GM18861 (cell line): ENCODE measurements at regions not wholly inside any gene's neighbourhood (a gene's known extent, or its start where the extent isn't known, plus 50 kb on each side); places are given as distances from the start of the nearest gene placed in this dataset.
"Not testable (repeated sequence)": the region's sequence is repeated elsewhere in the genome, so short reads cannot be mapped to it uniquely, and the experiment has no call there.

Experiments used
- ATAC-seq: cut with Tn5 transposase; IDR thresholded peaks from one replicate; pipeline ENCODE4 v1.9.1; 2021; ENCODE audit not compliant: unreplicated experiment

GRCh38 chr2:48180557-48180956 is 133.9 kb upstream of the FOXN2 start:
- no peak for ATAC-seq

GRCh38 chr2:48183276-48183675 is 131.2 kb upstream of the FOXN2 start:
- ATAC-seq = no peak

- no peak for ATAC-seq
These were observed 130.5 kb upstream of the FOXN2 start for GRCh38 chr2:48183991-48184390.

DNA sequence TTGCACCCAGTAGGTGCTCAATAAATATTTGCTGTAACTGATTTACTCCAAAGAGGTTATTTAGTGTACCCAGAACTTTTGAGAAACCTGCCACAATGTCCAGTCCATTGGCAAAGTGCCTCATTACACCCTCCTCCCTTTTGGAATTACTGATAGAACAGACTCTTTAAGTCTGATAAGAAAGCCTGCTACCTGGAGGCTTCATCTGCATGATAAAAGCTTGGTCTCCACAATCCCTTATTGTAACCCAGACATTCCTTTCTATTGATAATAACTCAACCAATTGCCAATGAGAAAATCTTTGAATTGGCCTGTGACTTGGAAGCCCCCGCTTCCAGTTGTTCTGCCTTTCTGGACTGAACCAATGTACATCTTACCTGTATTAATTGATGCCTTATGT is 127.0 kb upstream of the FOXN2 start:
- ATAC-seq = no peak

DNA sequence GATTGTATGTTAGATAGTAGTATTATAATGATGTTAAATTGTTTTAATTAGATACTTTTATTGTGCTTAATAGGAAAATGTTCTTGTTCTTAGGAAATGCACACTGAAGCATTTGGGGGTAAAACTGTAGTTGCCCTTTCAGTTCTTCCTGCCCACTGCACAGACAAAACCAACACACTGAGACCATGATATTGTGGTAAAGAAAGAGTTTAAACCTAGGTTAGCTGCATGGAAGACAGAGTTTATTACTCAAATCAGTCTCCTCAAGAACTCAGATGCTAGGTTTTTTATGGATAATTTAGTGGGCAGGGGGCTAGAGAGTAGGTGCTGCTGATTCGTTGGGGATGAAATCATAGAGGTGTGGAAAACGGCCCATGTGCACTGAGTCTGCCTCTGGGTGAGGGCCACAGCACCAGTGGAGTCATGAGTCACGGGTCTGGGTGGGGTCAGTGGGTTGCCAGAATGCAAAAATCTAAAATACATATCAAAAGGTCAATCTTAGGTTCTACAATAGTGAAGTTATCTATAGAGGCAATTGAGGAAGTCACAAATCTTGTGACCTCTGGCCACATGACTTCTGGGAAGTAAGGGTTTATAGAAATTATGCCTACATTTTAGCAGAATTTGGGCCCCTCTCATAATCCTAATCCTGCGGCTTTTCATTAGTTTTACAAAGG is 124.8 kb upstream of the FOXN2 start:
- no peak for ATAC-seq

GRCh38 chr2:48190230-48190629 is 124.3 kb upstream of the FOXN2 start:
- ATAC-seq = no peak

DNA sequence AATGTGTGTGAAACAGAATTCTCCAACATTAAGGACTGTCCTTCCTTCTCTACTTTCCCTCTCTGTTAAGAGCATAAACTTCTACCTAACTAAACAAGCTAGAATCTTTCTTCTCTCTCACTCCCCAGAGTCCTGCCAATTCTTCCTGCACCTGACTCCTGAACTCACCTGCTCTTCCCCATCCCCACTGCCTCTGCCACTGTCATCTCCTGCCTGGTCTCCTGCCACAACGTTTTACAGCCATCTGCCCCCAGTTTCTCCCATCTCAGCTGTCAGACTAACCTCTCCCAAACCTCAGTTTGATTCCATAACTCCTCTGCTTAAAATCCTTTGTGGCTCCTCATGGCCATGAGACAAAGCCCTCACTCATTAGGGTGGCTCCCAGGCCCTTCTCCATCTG is 119.8 kb upstream of the FOXN2 start:
- ATAC-seq = no peak

GRCh38 chr2:48195169-48195568 is 119.3 kb upstream of the FOXN2 start:
- ATAC-seq = no peak

DNA sequence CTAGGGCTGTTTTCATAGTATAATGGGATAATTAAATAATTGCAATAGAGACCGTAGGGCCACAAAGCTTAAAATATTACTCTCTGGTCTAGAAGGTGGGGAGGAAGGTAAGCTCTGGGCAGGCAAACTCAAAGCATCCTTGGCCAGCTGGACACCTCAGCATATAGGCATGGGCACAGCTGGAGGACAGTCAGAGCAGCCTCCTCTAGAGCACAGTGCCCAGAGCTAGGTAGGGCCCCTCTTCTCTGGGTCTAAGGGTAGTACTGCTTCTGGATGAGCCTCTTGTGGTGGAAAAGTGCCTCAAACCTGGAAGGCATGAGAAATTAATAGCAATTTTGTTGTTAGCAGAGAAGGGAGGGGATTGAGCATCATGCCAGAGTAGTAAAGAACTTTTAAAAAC is 116.9 kb upstream of the FOXN2 start:
- no peak for ATAC-seq

DNA sequence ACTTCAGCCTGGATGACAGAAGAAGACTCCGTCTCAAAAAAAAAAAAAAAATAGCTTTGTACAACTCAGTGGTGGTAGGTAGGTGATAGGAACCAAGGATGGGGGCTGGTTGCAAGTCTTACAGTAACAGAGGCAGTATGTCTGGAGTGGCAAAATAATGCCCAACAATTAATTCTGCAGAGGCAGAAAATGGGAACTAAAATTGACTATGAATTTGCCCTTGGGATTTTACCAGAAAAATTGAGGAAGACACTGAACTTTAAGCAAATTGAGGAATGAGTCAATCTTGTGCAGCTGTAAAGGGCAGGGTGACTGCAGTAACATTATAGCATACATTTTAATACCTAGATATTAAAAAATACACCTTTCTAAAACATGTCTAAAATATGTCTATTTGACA is 116.1 kb upstream of the FOXN2 start:
- ATAC-seq = no peak

DNA sequence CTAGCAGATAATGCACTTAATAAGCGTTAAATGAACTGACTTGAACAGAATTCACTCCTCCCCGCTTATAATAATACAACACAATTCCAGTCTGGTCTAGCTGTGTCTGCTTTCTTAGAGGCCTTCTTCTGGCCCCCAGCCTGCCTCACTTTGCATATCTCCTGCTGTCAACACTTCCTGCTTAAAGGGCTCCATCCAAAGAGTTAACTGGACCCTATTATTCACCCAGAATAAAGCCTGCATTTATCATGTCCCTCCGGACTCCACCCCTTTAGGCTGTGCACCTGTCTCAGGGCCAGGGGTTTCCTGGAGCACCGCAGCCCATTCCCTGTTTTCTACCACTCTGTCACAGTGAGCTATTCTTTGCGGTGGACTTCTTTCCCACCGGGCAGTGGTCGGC is 115.4 kb upstream of the FOXN2 start:
- no peak for ATAC-seq

DNA sequence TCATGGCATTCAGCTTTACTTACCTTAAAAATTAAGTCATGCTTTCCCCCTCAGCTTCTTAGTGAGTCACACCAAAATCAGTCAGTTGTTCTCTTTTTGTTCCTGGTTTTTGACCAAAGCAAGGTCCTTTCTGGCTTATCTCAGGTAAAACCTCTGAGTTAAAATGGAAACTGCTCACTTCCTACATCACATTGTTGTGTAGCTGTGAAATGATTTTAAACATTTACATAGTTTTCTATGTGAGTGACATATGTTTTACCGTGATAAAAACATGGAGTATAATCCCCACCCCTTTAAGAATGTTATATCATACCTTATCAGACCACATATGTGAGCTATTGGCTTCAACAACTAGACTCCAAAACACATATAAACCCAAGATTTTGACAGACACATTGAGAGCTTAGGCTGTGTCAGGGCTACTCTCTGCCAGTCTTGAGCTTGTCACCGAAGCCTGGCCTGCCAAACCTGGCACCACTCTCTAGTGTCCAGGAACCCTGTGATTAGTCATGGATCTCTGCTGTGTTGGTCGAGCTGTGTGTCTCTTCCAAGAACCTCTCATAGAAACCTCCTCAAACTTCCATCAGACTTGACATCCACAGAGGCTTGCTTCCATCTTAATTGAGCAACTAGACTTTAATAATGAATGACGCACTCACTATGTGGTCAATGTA is 113.7 kb upstream of the FOXN2 start:
- ATAC-seq = peak; percentile 47

GRCh38 chr2:48201435-48201834 is 113.0 kb upstream of the FOXN2 start:
- ATAC-seq = not testable (repeated sequence)

DNA sequence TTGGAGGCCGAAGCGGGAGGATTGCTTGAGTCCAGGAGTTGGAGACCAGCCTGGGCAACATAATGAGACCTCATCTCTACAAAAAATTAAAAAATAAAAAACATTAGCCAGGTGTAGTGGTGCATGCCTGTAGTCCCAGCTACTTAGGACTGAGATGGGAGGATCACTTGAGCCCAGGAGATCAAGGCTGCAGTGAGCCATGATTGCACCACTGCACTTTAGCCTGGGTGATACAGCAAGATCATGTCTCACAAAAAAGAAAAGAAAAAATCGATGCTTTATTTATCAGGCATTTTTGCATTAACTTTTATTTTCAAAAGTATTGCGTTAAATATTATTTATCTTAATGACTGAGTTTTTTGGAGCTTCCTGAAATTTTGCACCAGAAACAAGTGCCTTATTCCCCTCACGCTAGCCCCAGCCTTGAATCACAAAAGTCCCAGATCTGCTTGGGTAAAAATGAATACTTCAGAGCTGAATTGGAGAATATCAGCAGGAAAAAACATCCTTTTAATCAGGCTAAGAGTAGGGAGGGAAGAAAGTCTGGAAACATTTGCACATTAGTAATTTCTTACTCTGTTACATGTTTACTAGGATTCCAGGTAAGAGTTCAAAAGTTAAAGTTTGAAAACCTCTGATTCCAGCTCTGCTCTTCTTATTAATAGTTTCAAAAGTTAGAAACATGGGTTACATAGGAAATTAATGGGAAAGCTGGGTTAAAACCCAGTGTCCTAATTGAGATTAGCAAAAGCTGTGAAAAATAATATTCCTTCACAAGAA is 111.4 kb upstream of the FOXN2 start:
- ATAC-seq = no peak

- no peak for ATAC-seq
These were observed 110.8 kb upstream of the FOXN2 start for GRCh38 chr2:48203668-48204067.

DNA sequence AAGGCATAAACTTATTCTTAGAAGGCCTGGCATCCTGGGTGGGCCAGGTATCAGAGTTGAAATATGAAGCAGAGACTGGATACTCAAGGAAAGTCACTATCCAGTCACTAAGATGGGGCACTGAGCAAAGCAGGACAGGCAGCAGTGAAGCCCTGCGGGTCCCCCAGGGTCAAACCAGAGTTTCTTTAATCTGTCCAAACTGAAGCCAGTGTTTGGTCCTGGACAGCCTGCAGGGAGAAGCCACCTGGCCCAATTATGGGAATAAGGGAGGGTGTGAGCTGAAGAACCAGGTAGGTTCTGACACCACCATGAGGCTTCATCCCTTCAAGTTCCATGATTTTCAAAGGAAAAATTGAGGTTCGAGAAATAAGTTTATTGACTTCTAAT is 109.7 kb upstream of the FOXN2 start:
- no peak for ATAC-seq

GRCh38 chr2:48205137-48205798 is 109.2 kb upstream of the FOXN2 start:
- peak; percentile 87 for ATAC-seq

DNA sequence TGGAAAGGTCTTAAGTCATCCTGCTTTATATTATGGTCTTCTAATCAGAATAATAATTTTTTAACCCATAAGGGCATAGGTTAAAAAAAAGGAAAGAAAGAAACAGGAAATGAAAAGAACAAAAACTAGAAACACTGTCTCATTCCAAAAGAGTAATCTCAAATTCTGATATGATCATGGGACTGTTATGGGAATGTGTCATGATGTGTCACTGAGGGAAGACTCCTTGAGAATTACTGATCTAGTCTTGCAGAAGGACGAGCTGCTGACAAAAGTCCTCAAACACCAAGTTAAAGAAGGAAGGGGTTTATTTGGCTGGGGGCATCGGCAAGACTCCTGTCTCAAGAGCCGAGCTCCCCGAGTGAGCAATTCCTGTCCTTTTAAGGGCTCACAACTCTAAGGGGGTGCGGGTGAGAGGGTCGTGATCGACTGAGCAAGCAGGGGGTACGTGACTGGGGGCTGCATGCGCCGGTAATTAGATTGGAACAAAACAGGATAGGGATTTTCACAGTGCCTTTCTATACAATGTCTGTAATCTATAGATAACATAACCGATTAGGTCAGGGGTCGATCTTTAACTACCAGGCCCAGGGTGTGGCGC is 108.3 kb upstream of the FOXN2 start:
- ATAC-seq = not testable (repeated sequence)

- ATAC-seq = no peak
These were observed 107.3 kb upstream of the FOXN2 start for GRCh38 chr2:48207201-48207641.

GRCh38 chr2:48207851-48208250 is 106.6 kb upstream of the FOXN2 start:
- ATAC-seq = no peak

DNA sequence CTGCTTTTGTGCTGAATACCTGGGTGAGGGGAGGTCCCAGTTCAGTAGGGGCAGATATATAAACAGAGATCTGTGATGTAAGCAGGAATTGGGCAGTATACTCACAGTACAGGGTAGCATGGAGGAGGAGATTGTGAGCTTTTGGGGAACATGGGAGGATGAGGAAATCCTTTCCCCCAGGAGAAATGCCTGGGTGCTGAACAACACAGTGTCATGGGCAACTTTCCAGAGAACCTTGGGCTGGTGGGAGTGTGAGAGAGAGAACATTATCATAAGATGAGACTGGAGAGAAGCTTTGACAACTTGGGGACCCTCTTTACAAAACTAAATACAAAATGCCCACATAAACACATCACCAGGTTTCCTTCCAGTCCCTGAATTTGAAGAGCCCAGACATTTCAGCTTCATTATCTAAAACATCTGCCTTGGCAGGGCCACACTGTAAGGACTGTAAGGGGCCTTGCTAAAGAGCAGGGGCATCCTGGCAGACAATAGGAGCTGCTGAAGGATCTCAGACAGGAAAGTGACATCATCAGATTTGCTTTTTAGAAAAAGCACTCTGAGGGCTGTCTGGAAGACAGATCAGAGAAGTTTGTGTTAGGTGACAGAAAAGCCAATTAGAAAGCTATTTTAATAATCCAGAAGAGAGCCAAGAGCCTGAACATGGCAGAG is 105.1 kb upstream of the FOXN2 start:
- ATAC-seq = no peak
